ENCODE measurements at regions not wholly inside any gene's neighbourhood (a gene's known extent, or its start where the extent isn't known, plus 50 kb on each side); places are given as distances from the start of the nearest gene placed in this dataset.
"Not testable (repeated sequence)": the region's sequence is repeated elsewhere in the genome, so short reads cannot be mapped to it uniquely, and the experiment has no call there.

GRCh38 chr5:163889369-163889768 is 383.9 kb downstream of the MAT2B start:
- H3K4me3 ChIP-seq: no peak overlapping the region
- H3K36me3 ChIP-seq (ENCODE audit: low read depth): no peaks in the 10 kb centered on the region
- peaks cover 26% of the 10 kb centered on the region for H3K4me1 ChIP-seq (ENCODE audit: insufficient read depth)
- H3K9me2 ChIP-seq (ENCODE audit: insufficient read depth): no peaks in the 10 kb centered on the region
- no peaks in the 10 kb centered on the region for H4K20me1 ChIP-seq (ENCODE audit: insufficient read depth)
- H2AFZ ChIP-seq: no peak overlapping the region
- no peak overlapping the region for H3K9ac ChIP-seq
- H3K79me2 ChIP-seq (ENCODE audit: insufficient read depth): no peaks in the 10 kb centered on the region
- H3K27ac ChIP-seq: no peak overlapping the region
- TF ChIP-seq EZH2phosphoT487 (IDR thresholded peaks at IDR 0.05; ENCODE audit: insufficient read depth, low read depth) (peak; percentile 85; the same call in 1 of the 2 replicates), EZH2 (IDR thresholded peaks at IDR 0.05; ENCODE audit: insufficient read depth, poor library complexity, severe bottlenecking) (no peak)
- in situ Hi-C loops (cut with MboI): no loop called here
- peak overlapping the region; percentile 25 for H3K4me2 ChIP-seq (ENCODE audit: unreplicated experiment)
- peak; percentile 72 for DNase-seq
- peaks cover 15% of the 10 kb centered on the region for H3F3A ChIP-seq (ENCODE audit: insufficient read depth)
- 0 out of 2 replicates have a peak, but pooled peaks cover 5% of the 10 kb centered on the region for H3K27me3 ChIP-seq (replicated peaks; ENCODE audit: insufficient read depth)
- no peaks in the 10 kb centered on the region for H3K9me3 ChIP-seq (ENCODE audit: low read depth)

- Histone ChIP-seq H3K4me1 (ENCODE audit: insufficient read depth) (peaks cover 32% of the 10 kb centered on the region), H4K20me1 (ENCODE audit: insufficient read depth) (no peaks in the 10 kb centered on the region), H3K9me3 (ENCODE audit: low read depth) (no peaks in the 10 kb centered on the region), H3K4me2 (ENCODE audit: unreplicated experiment) (no peak overlapping the region), H2AFZ (no peak overlapping the region), H3F3A (ENCODE audit: insufficient read depth) (peaks cover 15% of the 10 kb centered on the region), H3K36me3 (ENCODE audit: low read depth) (no peaks in the 10 kb centered on the region), H3K27ac (no peak overlapping the region), H3K4me3 (no peak overlapping the region), H3K9me2 (ENCODE audit: insufficient read depth) (no peaks in the 10 kb centered on the region), H3K9ac (no peak overlapping the region), H3K27me3 (replicated peaks; ENCODE audit: insufficient read depth) (0 out of 2 replicates have a peak, but pooled peaks cover 3% of the 10 kb centered on the region), H3K79me2 (ENCODE audit: insufficient read depth) (no peaks in the 10 kb centered on the region)
- no peak for DNase-seq
- in situ Hi-C loops (cut with MboI): no loop called here
- TF ChIP-seq EZH2phosphoT487 (IDR thresholded peaks at IDR 0.05; ENCODE audit: insufficient read depth, low read depth) (no peak), EZH2 (IDR thresholded peaks at IDR 0.05; ENCODE audit: insufficient read depth, poor library complexity, severe bottlenecking) (no peak)
- WGBS, 2 experiments (ENCODE audit: low coverage in 1 of 2, low lambda C conversion rate in 2 of 2, missing lambda C conversion rate in 2 of 2): 75 to 77% methylated on average over 2 of the region's 2 CpGs
These were observed 384.8 kb downstream of the MAT2B start for GRCh38 chr5:163890261-163890660.

GRCh38 chr5:163893281-163893680 is 387.9 kb downstream of the MAT2B start:
- Histone ChIP-seq H3K9me2 (ENCODE audit: insufficient read depth) (no peaks in the 10 kb centered on the region), H3K4me2 (ENCODE audit: unreplicated experiment) (no peak overlapping the region), H3K27ac (no peak overlapping the region), H3K4me1 (ENCODE audit: insufficient read depth) (peaks cover 32% of the 10 kb centered on the region), H3K27me3 (replicated peaks; ENCODE audit: insufficient read depth) (no peaks in the 10 kb centered on the region), H3F3A (ENCODE audit: insufficient read depth) (peaks cover 15% of the 10 kb centered on the region), H3K9ac (no peak overlapping the region), H3K36me3 (ENCODE audit: low read depth) (no peaks in the 10 kb centered on the region), H3K9me3 (ENCODE audit: low read depth) (no peaks in the 10 kb centered on the region), H4K20me1 (ENCODE audit: insufficient read depth) (no peaks in the 10 kb centered on the region), H3K4me3 (no peak overlapping the region), H2AFZ (no peak overlapping the region), H3K79me2 (ENCODE audit: insufficient read depth) (no peaks in the 10 kb centered on the region)
- WGBS, 2 experiments (ENCODE audit: low coverage in 1 of 2, low lambda C conversion rate in 2 of 2, missing lambda C conversion rate in 2 of 2): 63 to 71% methylated on average over 2 of the region's 2 CpGs
- peak; percentile 52 for DNase-seq
- in situ Hi-C loops (cut with MboI): no loop called here
- TF ChIP-seq EZH2phosphoT487 (IDR thresholded peaks at IDR 0.05; ENCODE audit: insufficient read depth, low read depth) (no peak), EZH2 (IDR thresholded peaks at IDR 0.05; ENCODE audit: insufficient read depth, poor library complexity, severe bottlenecking) (no peak)

GRCh38 chr5:163894645-163895044 is 389.2 kb downstream of the MAT2B start:
- H3K4me3 ChIP-seq: no peak overlapping the region
- H2AFZ ChIP-seq: no peak overlapping the region
- no peak overlapping the region for H3K4me2 ChIP-seq (ENCODE audit: unreplicated experiment)
- H3F3A ChIP-seq (ENCODE audit: insufficient read depth): peaks cover 8% of the 10 kb centered on the region
- TF ChIP-seq EZH2phosphoT487 (IDR thresholded peaks at IDR 0.05; ENCODE audit: insufficient read depth, low read depth) (no peak), EZH2 (IDR thresholded peaks at IDR 0.05; ENCODE audit: insufficient read depth, poor library complexity, severe bottlenecking) (no peak)
- no peaks in the 10 kb centered on the region for H3K27me3 ChIP-seq (replicated peaks; ENCODE audit: insufficient read depth)
- DNase-seq: peak; percentile 76
- peaks cover 23% of the 10 kb centered on the region for H3K4me1 ChIP-seq (ENCODE audit: insufficient read depth)
- no peak overlapping the region for H3K9ac ChIP-seq
- no peaks in the 10 kb centered on the region for H3K79me2 ChIP-seq (ENCODE audit: insufficient read depth)
- in situ Hi-C loops (cut with MboI): no loop called here
- no peak overlapping the region for H3K27ac ChIP-seq
- no peaks in the 10 kb centered on the region for H3K9me3 ChIP-seq (ENCODE audit: low read depth)
- H4K20me1 ChIP-seq (ENCODE audit: insufficient read depth): no peaks in the 10 kb centered on the region
- H3K36me3 ChIP-seq (ENCODE audit: low read depth): no peaks in the 10 kb centered on the region
- H3K9me2 ChIP-seq (ENCODE audit: insufficient read depth): no peaks in the 10 kb centered on the region

GRCh38 chr5:163898873-163899272 is 393.5 kb downstream of the MAT2B start:
- Histone ChIP-seq H2AFZ (no peak overlapping the region), H3K9me2 (ENCODE audit: insufficient read depth) (no peaks in the 10 kb centered on the region), H3F3A (ENCODE audit: insufficient read depth) (no peaks in the 10 kb centered on the region), H3K36me3 (ENCODE audit: low read depth) (no peaks in the 10 kb centered on the region), H3K9ac (no peak overlapping the region), H3K79me2 (ENCODE audit: insufficient read depth) (no peaks in the 10 kb centered on the region), H3K9me3 (ENCODE audit: low read depth) (peaks cover 5% of the 10 kb centered on the region), H3K4me2 (ENCODE audit: unreplicated experiment) (no peak overlapping the region), H4K20me1 (ENCODE audit: insufficient read depth) (no peaks in the 10 kb centered on the region), H3K27me3 (replicated peaks; ENCODE audit: insufficient read depth) (no peaks in the 10 kb centered on the region), H3K27ac (no peak overlapping the region), H3K4me1 (ENCODE audit: insufficient read depth) (peaks cover 11% of the 10 kb centered on the region), H3K4me3 (no peak overlapping the region)
- no peak for TF ChIP-seq EZH2 (IDR thresholded peaks at IDR 0.05; ENCODE audit: insufficient read depth, poor library complexity, severe bottlenecking)
- TF ChIP-seq EZH2phosphoT487 (IDR thresholded peaks at IDR 0.05; ENCODE audit: insufficient read depth, low read depth): no peak
- no peak for DNase-seq
- in situ Hi-C loops (cut with MboI): no loop called here

- H3K4me2 ChIP-seq (ENCODE audit: unreplicated experiment); H3F3A ChIP-seq (ENCODE audit: insufficient read depth); H3K79me2 ChIP-seq (ENCODE audit: insufficient read depth); H3K9me2 ChIP-seq (ENCODE audit: insufficient read depth); H3K27me3 ChIP-seq (replicated peaks; ENCODE audit: insufficient read depth); DNase-seq; H3K4me1 ChIP-seq (ENCODE audit: insufficient read depth); H3K9ac ChIP-seq; H3K27ac ChIP-seq; H2AFZ ChIP-seq; H3K36me3 ChIP-seq (ENCODE audit: low read depth); H4K20me1 ChIP-seq (ENCODE audit: insufficient read depth); H3K9me3 ChIP-seq (ENCODE audit: low read depth); in situ Hi-C loops (cut with MboI); H3K4me3 ChIP-seq: not testable (repeated sequence)
- 20 to 25% methylated on average over 1 of the region's 1 CpG for WGBS, 2 experiments (ENCODE audit: low coverage in 1 of 2, low lambda C conversion rate in 2 of 2, missing lambda C conversion rate in 2 of 2)
These were observed 402.4 kb downstream of the MAT2B start for GRCh38 chr5:163907783-163908182.
